ENCODE measurements at regions not wholly inside any gene's neighbourhood (a gene's known extent, or its start where the extent isn't known, plus 50 kb on each side); places are given as distances from the start of the nearest gene placed in this dataset.

- no peak for DNase-seq (ENCODE audit: low read depth)
Measured at GRCh38 chr11:16685914-16686313, 52.5 kb upstream of the C11orf58 start.

GRCh38 chr11:16678466-16679116, 59.9 kb upstream of the C11orf58 start:
- DNase-seq (ENCODE audit: low read depth), result no peak

GRCh38 chr11:16669799-16670415, 68.5 kb upstream of the C11orf58 start:
- DNase-seq (ENCODE audit: low read depth), result no peak

- DNase-seq (ENCODE audit: low read depth), result no peak
Measured at GRCh38 chr11:16632295-16633200, 105.9 kb upstream of the C11orf58 start.

- no peak for DNase-seq (ENCODE audit: low read depth)
Measured at GRCh38 chr11:16630651-16631050, 107.8 kb upstream of the C11orf58 start.

- no peak for DNase-seq (ENCODE audit: low read depth)
Measured at GRCh38 chr11:16618431-16618830, 120.0 kb upstream of the C11orf58 start.

GRCh38 chr11:16615480-16615879, 123.0 kb upstream of the C11orf58 start:
- no peak for DNase-seq (ENCODE audit: low read depth)

- DNase-seq (ENCODE audit: low read depth), result peak; percentile 65
Measured at GRCh38 chr11:16613512-16614381, 124.7 kb upstream of the C11orf58 start.

- no peak for DNase-seq (ENCODE audit: low read depth)
Measured at GRCh38 chr11:16613262-16613511, 125.3 kb upstream of the C11orf58 start.

- no peak for DNase-seq (ENCODE audit: low read depth)
Measured at GRCh38 chr11:16612566-16613261, 125.7 kb upstream of the C11orf58 start.

- DNase-seq (ENCODE audit: low read depth), result no peak
Measured at GRCh38 chr11:16611926-16612565, 126.4 kb upstream of the C11orf58 start.

- DNase-seq (ENCODE audit: low read depth), result no peak
Measured at GRCh38 chr11:16611401-16611921, 127.0 kb upstream of the C11orf58 start.

- no peak for DNase-seq (ENCODE audit: low read depth)
Measured at GRCh38 chr11:16610738-16611388, 127.6 kb upstream of the C11orf58 start.

- DNase-seq (ENCODE audit: low read depth), result no peak
Measured at GRCh38 chr11:16610213-16610737, 128.2 kb upstream of the C11orf58 start.

GRCh38 chr11:16609769-16610168, 128.7 kb upstream of the C11orf58 start:
- no peak for DNase-seq (ENCODE audit: low read depth)

GRCh38 chr11:16607675-16608644, 130.5 kb upstream of the C11orf58 start:
- DNase-seq (ENCODE audit: low read depth), result no peak

- no peak for DNase-seq (ENCODE audit: low read depth)
Measured at GRCh38 chr11:16606784-16607674, 131.4 kb upstream of the C11orf58 start.

Measured in activated T-cell treated with anti-CD3 and anti-CD28 coated beads for 48 hours (primary cell).